SK-N-SH (cell line): ENCODE measurements at regions not wholly inside any gene's neighbourhood (a gene's known extent, or its start where the extent isn't known, plus 50 kb on each side); places are given as distances from the start of the nearest gene placed in this dataset.
A peak's percentile ranks its signal among the peaks of the same experiment; 100 is the strongest.
"Not testable (repeated sequence)": the region's sequence is repeated elsewhere in the genome, so short reads cannot be mapped to it uniquely, and the experiment has no call there.

Experiments used
- CTCF ChIA-PET: fragments of 300-600, 350-600 bp; formaldehyde crosslinking; extraction: SDS; loops from one replicate; lab custom pipeline; 2021; lab: Yijun Ruan, JAX
- POLR2A ChIA-PET: fragments of 350-600 bp; sonication (Branson Sonifier 250); formaldehyde crosslinking; extraction: SDS; loops from one replicate; lab custom pipeline; 2020; ENCODE audit warnings: antibody characterized with exemption, inconsistent platforms; lab: Yijun Ruan, JAX
- DNase-seq: peaks from one replicate; pipeline ENCODE4 v3.0.0; 2012
- H2AFZ ChIP-seq: fragments of 200-600 bp; sonication (generic); 2 replicates; pipeline ENCODE4 v1.8.1; 2016; ENCODE audit warnings: antibody characterized with exemption, mild to moderate bottlenecking, low read depth
- H3F3A ChIP-seq: fragments of 200-600 bp; sonication (generic); replicated peaks from 2 replicates; pipeline ENCODE3; 2016; ENCODE audit warnings: antibody characterized with exemption, mild to moderate bottlenecking; ENCODE audit not compliant: insufficient read depth
- H3K27ac ChIP-seq, 2 experiments: fragments of 200-500 bp in 1 of 2; fragments of 200-600 bp in 1 of 2; sonication (Bioruptor generic) in 1 of 2; sonication (generic), shearing (Covaris generic) in 1 of 2; 2 replicates each; pipeline versions ENCODE4 v1.5.1 to v1.6.1; 2014 to 2016; ENCODE audit warnings: low read depth in 2 of 2, inconsistent platforms in 1 of 2, low read length in 1 of 2, mild to moderate bottlenecking in 1 of 2, mixed read lengths in 1 of 2
- H3K27me3 ChIP-seq: fragments of 200-600 bp; sonication (generic), shearing (Covaris generic); 2 replicates; pipeline ENCODE4 v1.6.1; 2016; ENCODE audit warnings: mixed run types; ENCODE audit not compliant: insufficient read depth
- H3K36me3 ChIP-seq, 2 experiments: fragments of 200-500 bp in 1 of 2; fragments of 200-600 bp in 1 of 2; sonication (Bioruptor generic) in 1 of 2; sonication (generic) in 1 of 2; replicated peaks in 1 of 2; 2 replicates each; pipeline versions ENCODE3 to v1.5.1; 2014 to 2016; ENCODE audit warnings: low read length in 1 of 2, mild to moderate bottlenecking in 1 of 2; ENCODE audit not compliant: insufficient read depth in 2 of 2, control insufficient read depth in 1 of 2
- H3K4me1 ChIP-seq, 2 experiments: fragments of 200-500 bp in 1 of 2; fragments of 200-600 bp in 1 of 2; sonication (Bioruptor generic) in 1 of 2; sonication (generic), shearing (Covaris generic) in 1 of 2; 2 replicates each; pipeline versions ENCODE4 v1.5.1 to v1.6.1; 2014 to 2016; ENCODE audit warnings: low read depth in 1 of 2, low read length in 1 of 2, mixed run types in 1 of 2; ENCODE audit not compliant: insufficient read depth in 2 of 2, control insufficient read depth in 1 of 2
- H3K4me2 ChIP-seq: fragments of 200-600 bp; sonication (generic), shearing (Covaris generic); 2 replicates; pipeline ENCODE4 v1.6.1; 2017; ENCODE audit warnings: mixed run types
- H3K4me3 ChIP-seq, 2 experiments: fragments of 200-500 bp in 1 of 2; fragments of 200-600 bp in 1 of 2; sonication (Bioruptor generic) in 1 of 2; sonication (generic), shearing (Covaris generic) in 1 of 2; 2 replicates each; pipeline versions ENCODE4 v1.5.1 to v1.8.1; 2014 to 2016; ENCODE audit warnings: low read depth in 2 of 2, inconsistent platforms in 1 of 2, low read length in 1 of 2, mild to moderate bottlenecking in 1 of 2, mixed read lengths in 1 of 2, moderate library complexity in 1 of 2
- H3K79me2 ChIP-seq: fragments of 200-600 bp; sonication (generic); 2 replicates; pipeline ENCODE4 v1.8.1; 2017; ENCODE audit warnings: mild to moderate bottlenecking; ENCODE audit not compliant: insufficient read depth
- H3K9ac ChIP-seq: fragments of 200-600 bp; sonication (generic); 2 replicates; pipeline ENCODE4 v1.6.1; 2017; ENCODE audit warnings: mixed run types
- H3K9me2 ChIP-seq: fragments of 200-600 bp; sonication (generic); 2 replicates; pipeline ENCODE4 v1.6.1; 2017; ENCODE audit warnings: mixed run types
- H3K9me3 ChIP-seq: fragments of 200-600 bp; sonication (generic); 2 replicates; pipeline ENCODE4 v1.6.1; 2017; ENCODE audit warnings: mixed run types, mild to moderate bottlenecking, moderate library complexity
- H4K20me1 ChIP-seq: fragments of 200-600 bp; sonication (generic); 2 replicates; pipeline ENCODE4 v1.6.1; 2017; ENCODE audit warnings: mild to moderate bottlenecking, mixed run types; ENCODE audit not compliant: insufficient read depth
- ELF1 ChIP-seq: IDR thresholded peaks from 2 replicates; pipeline ENCODE4 v1.4.0; 2012
- EZH2phosphoT487 ChIP-seq: fragments of 200-600 bp; sonication (generic); IDR thresholded peaks from 2 replicates; pipeline ENCODE4 v1.6.1; 2017; ENCODE audit warnings: low read depth, mixed run types, mild to moderate bottlenecking, antibody characterized with exemption, moderate library complexity, borderline replicate concordance
- FOSL2 ChIP-seq: IDR thresholded peaks from 2 replicates; pipeline ENCODE4 v1.4.0; 2012; ENCODE audit warnings: low read depth, mild to moderate bottlenecking, moderate library complexity, borderline replicate concordance
- FOXM1 ChIP-seq: IDR thresholded peaks from 2 replicates; pipeline ENCODE4 v1.4.0; 2012; ENCODE audit warnings: low read depth, mild to moderate bottlenecking
- GABPA ChIP-seq: IDR thresholded peaks from 2 replicates; pipeline ENCODE4 v1.4.0; 2012; ENCODE audit warnings: low read depth, mild to moderate bottlenecking
- IRF3 ChIP-seq: fragments of 150-350 bp; IDR thresholded peaks from 2 replicates; pipeline ENCODE4 v1.6.1; 2016; ENCODE audit warnings: mild to moderate bottlenecking, low read depth, low read length
- MAX ChIP-seq: IDR thresholded peaks from 2 replicates; pipeline ENCODE4 v1.4.0; 2012; ENCODE audit warnings: low read depth
- MXI1 ChIP-seq: IDR thresholded peaks from 2 replicates; pipeline ENCODE4 v1.6.1; 2012; ENCODE audit warnings: mild to moderate bottlenecking, low read depth, low read length, improper control_type of control experiment
- NFIC ChIP-seq: IDR thresholded peaks from 2 replicates; pipeline ENCODE4 v1.4.0; 2012; ENCODE audit warnings: borderline replicate concordance
- PBX3 ChIP-seq: IDR thresholded peaks from 2 replicates; pipeline ENCODE4; 2012
- POLR2AphosphoS5 ChIP-seq: IDR thresholded peaks from 2 replicates; pipeline ENCODE4 v1.6.1; 2012; ENCODE audit warnings: low read depth, low read length
- REST ChIP-seq: IDR thresholded peaks from 2 replicates; pipeline ENCODE4 v1.6.1; 2012; ENCODE audit warnings: mild to moderate bottlenecking, low read depth, low read length, moderate library complexity
- RXRA ChIP-seq: IDR thresholded peaks from 2 replicates; pipeline ENCODE4 v1.4.0; 2012; ENCODE audit warnings: low read depth, mild to moderate bottlenecking, borderline replicate concordance
- SIN3A ChIP-seq: IDR thresholded peaks from 2 replicates; pipeline ENCODE4 v1.6.1; 2012; ENCODE audit warnings: low read depth, mild to moderate bottlenecking, low read length, moderate library complexity, borderline replicate concordance
- SMC3 ChIP-seq: IDR thresholded peaks from 2 replicates; pipeline ENCODE4 v1.6.1; 2012; ENCODE audit warnings: low read depth, low read length, improper control_type of control experiment
- TAF1 ChIP-seq: IDR thresholded peaks from 2 replicates; pipeline ENCODE4 v1.6.1; 2012; ENCODE audit warnings: low read depth, mild to moderate bottlenecking, low read length, moderate library complexity, borderline replicate concordance
- TEAD4 ChIP-seq: IDR thresholded peaks from 2 replicates; pipeline ENCODE4 v1.4.0; 2012; ENCODE audit warnings: mild to moderate bottlenecking, borderline replicate concordance; ENCODE audit not compliant: insufficient read depth
- USF1 ChIP-seq: IDR thresholded peaks from 2 replicates; pipeline ENCODE4 v1.4.0; 2012; ENCODE audit warnings: low read depth, borderline replicate concordance
- WGBS: methylation state at CpG from one replicate; pipeline ENCODE4 v1.1.6; 2017; ENCODE audit warnings: low lambda C conversion rate; 5-methylcytosine and 5-hydroxymethylcytosine counted together

- WGBS, result 51% methylated on average over 16 of the region's 16 CpGs
- H3K9me3 ChIP-seq, H3F3A ChIP-seq, H3K4me3 ChIP-seq, DNase-seq, H3K36me3 ChIP-seq, H4K20me1 ChIP-seq, H3K9me2 ChIP-seq, H3K9ac ChIP-seq, POLR2A ChIA-PET, H2AFZ ChIP-seq, H3K27ac ChIP-seq, H3K79me2 ChIP-seq, H3K4me1 ChIP-seq: not testable (repeated sequence)
- CTCF ChIA-PET, result interaction anchor here (0.6 to 2.9 kb wide), 6 partner anchors 187 to 333 kb away, joined by 3 to 12 read pairs (median 3); no protein-coding TSS in a partner anchor
- Histone ChIP-seq H3K27me3 (peaks cover 30% of the 10 kb centered on the region), H3K4me2 (peak overlapping the region; percentile 39; the same call in 1 of the 2 replicates)
Observed at GRCh38 chr6:28682956-28683685, 157.4 kb downstream of the GPX5 start.

GRCh38 chr6:28683945-28684538 is 158.4 kb downstream of the GPX5 start:
- no peaks in the 10 kb centered on the region for H3K36me3 ChIP-seq
- ChIA-PET CTCF (interaction anchor here (0.6 to 2.9 kb wide), 21 partner anchors 10 to 906 kb away, joined by 3 to 12 read pairs (median 4); no protein-coding TSS in a partner anchor), POLR2A (no interaction called here)
- no peaks in the 10 kb centered on the region for H3K9me2 ChIP-seq
- no peaks in the 10 kb centered on the region for H3K79me2 ChIP-seq
- no peak overlapping the region for H3K9ac ChIP-seq
- no peaks in the 10 kb centered on the region for H4K20me1 ChIP-seq
- peaks cover 38% of the 10 kb centered on the region for H3K27me3 ChIP-seq
- no peaks in the 10 kb centered on the region for H3K9me3 ChIP-seq
- H3K27ac ChIP-seq, result no peak overlapping the region
- H2AFZ ChIP-seq, result no peak overlapping the region
- H3K4me2 ChIP-seq, result peak overlapping the region; percentile 39; the same call in 1 of the 2 replicates
- H3K4me1 ChIP-seq, result 0 out of 4 replicates have a peak, but pooled peaks cover 0 to 6% of the 10 kb centered on the region in 2 experiments
- DNase-seq, result peak; percentile 52
- peak overlapping the region in 1 of 2 experiments; percentile 39; a peak in 1 of 4 replicates for H3K4me3 ChIP-seq
- no peaks in the 10 kb centered on the region for H3F3A ChIP-seq
- 14% methylated on average over 9 of the region's 9 CpGs for WGBS
- TF ChIP-seq EZH2phosphoT487 (no peak), TAF1 (no peak), USF1 (no peak), ELF1 (no peak), MXI1 (no peak), PBX3 (no peak), POLR2AphosphoS5 (no peak), IRF3 (no peak), REST (no peak), MAX (no peak), TEAD4 (no peak), RXRA (no peak), SMC3 (peak; percentile 60; the same call in 1 of the 2 replicates), SIN3A (no peak), FOSL2 (no peak), NFIC (no peak), GABPA (no peak), FOXM1 (no peak)
